H7 (cell line): ENCODE measurements at regions not wholly inside any gene's neighbourhood (a gene's known extent, or its start where the extent isn't known, plus 50 kb on each side); places are given as distances from the start of the nearest gene placed in this dataset.

Source experiments
- DNase-seq: peaks from one replicate; pipeline ENCODE4 v3.0.0; 2012
- H3K27me3 ChIP-seq: 2 replicates; pipeline ENCODE4 v1.6.0; 2011; ENCODE audit warnings: mild to moderate bottlenecking, low read length; ENCODE audit not compliant: control insufficient read depth, insufficient read depth
- H3K36me3 ChIP-seq: replicated peaks from 2 replicates; pipeline ENCODE4 v1.5.1; 2011; ENCODE audit warnings: low read length; ENCODE audit not compliant: control insufficient read depth, insufficient read depth
- H3K4me3 ChIP-seq: 2 replicates; pipeline ENCODE4 v1.5.1; 2011; ENCODE audit warnings: low read depth, mild to moderate bottlenecking, control low read depth, low read length, moderate library complexity; ENCODE audit not compliant: insufficient read depth

DNA sequence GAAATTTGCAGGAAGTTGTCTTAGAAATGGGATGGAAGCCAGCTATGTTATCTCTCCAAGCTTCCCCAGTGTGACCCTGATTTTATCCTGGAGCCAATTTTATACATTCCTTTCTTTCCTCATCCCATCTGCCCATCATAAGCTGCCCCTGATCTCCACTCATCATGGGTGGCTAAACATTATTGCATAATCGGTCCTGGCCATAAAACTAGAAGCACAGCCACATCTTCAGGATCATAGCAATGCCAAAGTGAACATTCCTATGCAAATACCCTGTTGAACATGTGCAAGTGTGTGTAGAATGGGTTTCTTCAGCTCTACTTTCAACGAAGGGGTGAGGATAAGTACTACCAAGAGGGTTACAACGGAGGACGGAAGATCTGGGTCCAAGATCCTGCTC lies 50.6 kb upstream of the COG2 start:
- Histone ChIP-seq H3K27me3 (no peaks in the 10 kb centered on the region), H3K36me3 (no peaks in the 10 kb centered on the region), H3K4me3 (no peak overlapping the region)

GRCh38 chr1:230589951-230590350 lies 52.3 kb upstream of the COG2 start:
- Histone ChIP-seq H3K27me3 (no peaks in the 10 kb centered on the region), H3K4me3 (no peak overlapping the region), H3K36me3 (no peaks in the 10 kb centered on the region)
- no peak for DNase-seq

More for the DNA sequence above, 50.6 kb upstream of the COG2 start:
- no peak for DNase-seq

DNA sequence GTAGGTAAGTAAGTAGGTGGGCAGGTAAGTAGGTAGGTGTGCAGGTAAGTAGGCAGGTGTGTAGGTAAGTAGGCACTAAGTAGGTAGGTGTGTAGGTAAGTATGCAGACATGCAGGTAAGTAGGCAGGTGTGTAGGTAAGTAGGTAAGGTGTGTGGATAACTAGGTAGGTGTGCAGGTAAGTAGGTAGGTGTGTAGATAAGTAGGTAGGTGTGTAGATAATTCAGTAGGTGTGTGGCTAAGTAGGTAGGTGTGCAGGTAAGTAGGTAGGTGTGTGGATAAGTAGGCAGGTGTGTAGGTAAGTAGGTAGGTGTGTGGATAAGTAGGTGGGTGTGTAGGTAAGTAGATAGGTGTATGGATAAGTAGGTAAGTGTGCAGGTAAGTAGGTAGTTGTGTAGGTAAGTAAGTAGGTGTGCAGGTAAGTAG lies 53.9 kb upstream of the COG2 start:
- DNase-seq = no peak
- Histone ChIP-seq H3K36me3 (no peaks in the 10 kb centered on the region), H3K4me3 (no peak overlapping the region), H3K27me3 (no peaks in the 10 kb centered on the region)

GRCh38 chr1:230587061-230587460 lies 55.2 kb upstream of the COG2 start:
- DNase-seq = peak; percentile 21
- H3K36me3 ChIP-seq = no peaks in the 10 kb centered on the region
- no peak overlapping the region for H3K4me3 ChIP-seq
- no peaks in the 10 kb centered on the region for H3K27me3 ChIP-seq

DNA sequence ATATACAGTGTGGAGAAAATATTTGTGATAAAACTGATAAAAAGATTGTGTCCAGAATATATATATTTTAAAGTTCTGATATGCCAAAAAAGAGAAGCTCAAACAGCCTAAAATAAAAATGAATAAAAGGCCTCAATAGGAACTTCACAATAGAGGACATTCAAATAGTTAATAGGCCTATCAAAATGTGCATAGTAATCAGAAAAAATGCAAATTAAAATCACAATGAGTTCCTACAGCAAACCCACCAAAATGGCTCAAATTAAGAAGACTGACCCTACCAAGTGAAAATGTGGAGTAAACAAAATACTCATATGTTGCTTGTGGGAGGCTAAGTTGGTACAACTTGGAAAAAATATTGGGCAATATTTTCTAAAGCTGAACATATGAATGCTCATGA lies 57.6 kb upstream of the COG2 start:
- H3K4me3 ChIP-seq = no peak overlapping the region
- no peak for DNase-seq
- H3K36me3 ChIP-seq = no peaks in the 10 kb centered on the region
- H3K27me3 ChIP-seq = no peaks in the 10 kb centered on the region

DNA sequence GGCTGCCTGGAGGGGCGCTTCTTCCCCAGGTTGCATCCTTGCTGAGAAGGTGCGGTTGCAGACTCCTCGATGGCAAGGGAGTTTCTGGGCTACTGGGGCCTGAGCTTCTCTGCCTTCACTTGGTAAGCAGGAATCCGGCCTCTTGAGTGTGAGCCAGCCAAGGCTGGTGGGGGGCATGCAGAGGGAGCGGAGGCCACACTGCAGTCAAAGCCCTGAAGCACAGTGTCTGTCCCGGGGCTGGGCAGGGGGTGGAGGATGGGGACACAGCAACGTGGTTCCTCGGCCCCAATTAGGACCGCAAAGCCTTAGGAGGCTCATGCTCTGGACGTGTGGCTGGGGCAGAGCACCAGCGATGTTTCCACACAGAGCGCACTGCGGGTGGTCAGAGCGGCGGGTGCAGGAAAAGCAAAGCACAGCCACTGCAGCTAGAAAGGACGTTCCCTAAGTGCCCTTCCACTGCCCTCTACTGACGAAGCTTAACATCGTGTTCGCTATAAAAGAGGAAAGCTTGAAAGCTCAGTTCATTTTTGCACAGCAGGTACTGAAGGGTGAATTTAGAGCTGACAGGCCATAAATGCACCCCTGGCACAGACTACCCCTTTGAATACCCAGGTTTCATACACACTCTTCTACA lies 60.7 kb upstream of the COG2 start:
- H3K27me3 ChIP-seq = no peaks in the 10 kb centered on the region
- H3K4me3 ChIP-seq = no peak overlapping the region
- H3K36me3 ChIP-seq = no peaks in the 10 kb centered on the region
- DNase-seq = peak; percentile 68

GRCh38 chr1:230578616-230579015 lies 63.7 kb upstream of the COG2 start:
- H3K27me3 ChIP-seq = no peaks in the 10 kb centered on the region
- no peaks in the 10 kb centered on the region for H3K36me3 ChIP-seq
- no peak overlapping the region for H3K4me3 ChIP-seq
- no peak for DNase-seq

- no peak for DNase-seq
- Histone ChIP-seq H3K36me3 (no peaks in the 10 kb centered on the region), H3K27me3 (no peaks in the 10 kb centered on the region), H3K4me3 (no peak overlapping the region)
Measured at GRCh38 chr1:230577537-230577936, 64.7 kb upstream of the COG2 start.

GRCh38 chr1:230575886-230576500 lies 66.3 kb upstream of the COG2 start:
- Histone ChIP-seq H3K27me3 (no peaks in the 10 kb centered on the region), H3K36me3 (no peaks in the 10 kb centered on the region), H3K4me3 (no peak overlapping the region)
- no peak for DNase-seq

GRCh38 chr1:230574502-230574901 lies 67.8 kb upstream of the COG2 start:
- DNase-seq = no peak
- no peaks in the 10 kb centered on the region for H3K27me3 ChIP-seq
- H3K36me3 ChIP-seq = no peaks in the 10 kb centered on the region
- H3K4me3 ChIP-seq = no peak overlapping the region

GRCh38 chr1:230573658-230574057 lies 68.6 kb upstream of the COG2 start:
- no peak for DNase-seq
- Histone ChIP-seq H3K4me3 (no peak overlapping the region), H3K36me3 (no peaks in the 10 kb centered on the region), H3K27me3 (no peaks in the 10 kb centered on the region)

DNA sequence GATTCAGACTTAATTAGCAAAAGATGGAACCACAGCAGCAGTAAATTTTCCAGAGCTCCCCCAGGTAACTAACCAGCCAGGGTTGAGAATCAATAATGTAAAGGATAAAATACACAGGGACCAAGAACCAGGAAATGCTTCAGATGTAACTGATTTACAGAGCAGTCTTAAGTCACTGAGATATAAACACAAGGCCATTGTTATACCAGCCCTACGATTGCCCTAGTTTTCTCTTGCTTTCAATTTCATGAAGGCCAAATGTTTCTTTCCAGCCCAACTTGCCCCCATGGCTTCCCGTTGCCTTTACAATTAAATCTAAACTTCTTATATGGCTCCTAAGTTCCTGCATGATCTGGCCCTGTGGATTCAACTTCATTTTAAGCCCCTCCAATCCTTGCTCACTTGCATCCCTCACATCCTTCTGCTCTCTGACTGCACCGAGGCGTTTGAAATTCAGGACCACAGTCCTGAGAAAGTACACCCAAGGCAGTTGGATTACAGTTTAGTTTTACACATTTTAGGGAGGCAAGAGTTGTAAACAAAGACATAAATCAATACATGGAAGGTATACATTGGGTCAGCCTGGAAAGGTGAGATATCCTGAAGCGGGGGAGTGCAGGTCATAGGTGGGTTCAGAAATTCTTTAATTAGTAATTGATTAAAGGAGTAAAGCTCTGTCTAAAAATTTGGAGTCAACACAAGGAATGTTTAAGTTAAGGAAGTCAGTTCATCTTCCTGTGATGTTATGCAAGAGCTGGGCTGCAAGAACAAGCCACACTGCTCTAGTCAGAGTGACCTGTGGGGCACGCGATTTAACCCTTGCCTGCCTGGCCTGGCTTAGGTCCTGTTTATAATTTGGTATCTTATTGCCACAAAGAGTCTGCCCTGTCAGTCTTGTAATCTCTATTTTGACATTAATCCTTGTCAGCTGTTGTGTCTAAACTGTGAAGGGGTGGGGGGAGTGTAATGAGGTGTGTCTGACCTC lies 69.9 kb upstream of the COG2 start:
- Histone ChIP-seq H3K36me3 (no peaks in the 10 kb centered on the region), H3K4me3 (no peak overlapping the region), H3K27me3 (no peaks in the 10 kb centered on the region)
- peak; percentile 22 for DNase-seq

GRCh38 chr1:230570724-230571360 lies 71.4 kb upstream of the COG2 start:
- DNase-seq = no peak
- Histone ChIP-seq H3K27me3 (no peaks in the 10 kb centered on the region), H3K36me3 (no peaks in the 10 kb centered on the region), H3K4me3 (no peak overlapping the region)

DNA sequence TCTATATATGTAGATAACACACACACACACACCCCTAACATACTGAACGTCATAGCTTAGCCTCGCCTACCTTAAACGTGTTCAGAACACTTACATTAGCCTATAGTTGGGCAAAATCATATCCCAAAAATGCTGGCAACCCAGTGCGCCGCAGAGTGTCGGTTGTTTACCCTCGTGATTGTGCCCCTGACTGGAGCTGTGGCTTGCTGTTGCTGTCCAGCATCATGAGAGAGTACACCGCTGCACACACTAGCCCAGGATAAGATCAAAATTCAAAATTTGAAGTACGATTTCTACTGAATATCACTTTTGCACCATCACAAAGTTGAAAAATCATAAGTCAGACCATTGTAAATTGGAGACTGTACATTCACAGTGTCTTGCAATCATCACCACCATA lies 73.1 kb upstream of the COG2 start:
- Histone ChIP-seq H3K4me3 (no peak overlapping the region), H3K36me3 (no peaks in the 10 kb centered on the region), H3K27me3 (no peaks in the 10 kb centered on the region)
- DNase-seq = no peak
